SK-N-SH (cell line): ENCODE measurements at regions not wholly inside any gene's neighbourhood (a gene's known extent, or its start where the extent isn't known, plus 50 kb on each side); places are given as distances from the start of the nearest gene placed in this dataset.

Experiments
- CTCF ChIP-seq: fragments of 200-600 bp; sonication (generic); IDR thresholded peaks from 2 replicates; pipeline ENCODE4 v1.6.1; 2017; ENCODE audit warnings: antibody characterized with exemption, mild to moderate bottlenecking, moderate library complexity
- FOXJ3 ChIP-seq: sonication (generic); formaldehyde crosslinking; IDR thresholded peaks from 2 replicates; pipeline ENCODE4 v1.5.1; 2020; ENCODE audit warnings: mild to moderate bottlenecking, missing genetic modification reagents
- GABPA ChIP-seq: IDR thresholded peaks from 2 replicates; pipeline ENCODE4 v1.4.0; 2012; ENCODE audit warnings: low read depth, mild to moderate bottlenecking
- MEF2A ChIP-seq: IDR thresholded peaks from 2 replicates; pipeline ENCODE4 v1.4.0; 2012; ENCODE audit warnings: low read depth, borderline replicate concordance
- RCOR1 ChIP-seq: fragments of 150-350 bp; IDR thresholded peaks from 2 replicates; pipeline ENCODE4 v1.6.1; 2017; ENCODE audit warnings: antibody characterized with exemption, low read length
- RFX5 ChIP-seq: IDR thresholded peaks from 2 replicates; pipeline ENCODE4 v1.6.1; 2012; ENCODE audit warnings: mild to moderate bottlenecking, improper control_type of control experiment, low read length
- SMC3 ChIP-seq: IDR thresholded peaks from 2 replicates; pipeline ENCODE4 v1.6.1; 2012; ENCODE audit warnings: low read depth, low read length, improper control_type of control experiment
- TEAD4 ChIP-seq: IDR thresholded peaks from 2 replicates; pipeline ENCODE4 v1.4.0; 2012; ENCODE audit warnings: mild to moderate bottlenecking, borderline replicate concordance; ENCODE audit not compliant: insufficient read depth

GRCh38 chr18:34567857-34568256 is 142.2 kb upstream of the DTNA start:
- TF ChIP-seq RFX5 (no peak), CTCF (no peak), SMC3 (no peak), TEAD4 (no peak), MEF2A (no peak), FOXJ3 (CRISPR knock-in tag) (no peak), RCOR1 (no peak), GABPA (no peak)
